Liver (tissue), 8 donors: ENCODE measurements at regions not wholly inside any gene's neighbourhood (a gene's known extent, or its start where the extent isn't known, plus 50 kb on each side); places are given as distances from the start of the nearest gene placed in this dataset.
A peak's percentile ranks its signal among the peaks of the same experiment; 100 is the strongest.

Source experiments
- DNase-seq: peaks from one replicate; pipeline ENCODE4 v3.0.0-alpha.2; 2017; ENCODE audit warnings: low spot score
- H3K27ac ChIP-seq, 2 donors: one replicate each; pipeline ENCODE4 v1.7.0; 2013; ENCODE audit warnings: inconsistent platforms in 2 of 2, low read length in 2 of 2, control low read depth in 1 of 2, low read depth in 1 of 2, mild to moderate bottlenecking in 1 of 2
- H3K27me3 ChIP-seq, 4 donors: one replicate each; pipeline versions ENCODE4 v1.6.1 to v1.7.0; 2013; ENCODE audit warnings: low read length in 3 of 4, inconsistent platforms in 1 of 4, mild to moderate bottlenecking in 1 of 4, moderate library complexity in 1 of 4; ENCODE audit not compliant: control insufficient read depth in 4 of 4, insufficient read depth in 4 of 4
- H3K36me3 ChIP-seq, 4 donors: one replicate each; pipeline versions ENCODE4 v1.6.1 to v1.7.0; 2013; ENCODE audit warnings: low read length in 3 of 4, mild to moderate bottlenecking in 3 of 4, low read depth in 1 of 4, moderate library complexity in 1 of 4; ENCODE audit not compliant: control insufficient read depth in 4 of 4, insufficient read depth in 3 of 4
- H3K4me1 ChIP-seq, 4 donors: one replicate each; pipeline versions ENCODE4 v1.6.1 to v1.7.0; 2013; ENCODE audit warnings: low read length in 3 of 4, mild to moderate bottlenecking in 3 of 4, moderate library complexity in 1 of 4; ENCODE audit not compliant: control insufficient read depth in 4 of 4, insufficient read depth in 4 of 4
- H3K4me3 ChIP-seq, 3 donors: one replicate each; pipeline versions ENCODE4 v1.6.1 to v1.7.0; 2013; ENCODE audit warnings: low read length in 3 of 3, control low read depth in 1 of 3, low read depth in 1 of 3, mild to moderate bottlenecking in 1 of 3
- H3K9ac ChIP-seq, 2 donors: one replicate each; pipeline ENCODE4 v1.7.0; 2013; ENCODE audit warnings: low read length in 2 of 2, mild to moderate bottlenecking in 2 of 2, moderate library complexity in 2 of 2, control low read depth in 1 of 2, low read depth in 1 of 2
- H3K9me3 ChIP-seq, 4 donors: one replicate each; pipeline versions ENCODE4 v1.6.1 to v1.7.0; 2013; ENCODE audit warnings: low read length in 3 of 4; ENCODE audit not compliant: control insufficient read depth in 4 of 4
- EGR1 ChIP-seq, 2 donors: IDR thresholded peaks; 2 replicates each; pipeline ENCODE4 v1.6.1; 2016 to 2018; ENCODE audit warnings: antibody characterized with exemption in 2 of 2, low read depth in 2 of 2
- FOXA1 ChIP-seq: IDR thresholded peaks from 2 replicates; pipeline ENCODE4 v1.6.1; 2016; ENCODE audit warnings: antibody characterized with exemption
- FOXA2 ChIP-seq: IDR thresholded peaks from 2 replicates; pipeline ENCODE4 v1.6.1; 2016; ENCODE audit warnings: antibody characterized with exemption
- GABPA ChIP-seq, 2 donors: IDR thresholded peaks in 1 of 2; conservative IDR thresholded peaks in 1 of 2; 2 replicates each; pipeline ENCODE4 v1.6.1; 2016; ENCODE audit warnings: antibody characterized with exemption in 2 of 2, mild to moderate bottlenecking in 1 of 2, moderate library complexity in 1 of 2
- HNF4A ChIP-seq, 2 donors: conservative IDR thresholded peaks; 2 replicates each; pipeline ENCODE4 v1.6.1; 2016; ENCODE audit warnings: antibody characterized with exemption in 2 of 2, mild to moderate bottlenecking in 2 of 2
- HNF4G ChIP-seq: IDR thresholded peaks from 2 replicates; pipeline ENCODE4 v1.6.1; 2016; ENCODE audit warnings: antibody characterized with exemption
- JUND ChIP-seq, 2 donors: IDR thresholded peaks; 2 replicates each; pipeline ENCODE4 v1.6.1; 2016; ENCODE audit warnings: antibody characterized with exemption in 2 of 2
- NR2F2 ChIP-seq: IDR thresholded peaks from 2 replicates; pipeline ENCODE4 v1.6.1; 2016; ENCODE audit warnings: antibody characterized with exemption
- RAD21 ChIP-seq, 2 donors: IDR thresholded peaks; 2 replicates each; pipeline ENCODE4 v1.6.1; 2016; ENCODE audit warnings: antibody characterized with exemption in 2 of 2, mild to moderate bottlenecking in 2 of 2
- RXRA ChIP-seq, 2 donors: IDR thresholded peaks; 2 replicates each; pipeline ENCODE4 v1.6.1; 2017 to 2018; ENCODE audit warnings: antibody characterized with exemption in 2 of 2, mild to moderate bottlenecking in 1 of 2
- SP1 ChIP-seq: IDR thresholded peaks from 2 replicates; pipeline ENCODE4 v1.6.1; 2018; ENCODE audit warnings: antibody characterized with exemption, mild to moderate bottlenecking
- TAF1 ChIP-seq: conservative IDR thresholded peaks from 2 replicates; pipeline ENCODE4 v1.6.1; 2016; ENCODE audit warnings: antibody characterized with exemption, mild to moderate bottlenecking
- YY1 ChIP-seq: IDR thresholded peaks from 2 replicates; pipeline ENCODE4 v1.6.1; 2016; ENCODE audit warnings: antibody characterized with exemption, mild to moderate bottlenecking
- WGBS: extraction: QIAGEN DNeasy Blood & Tissue Kit; methylation state at CpG from one replicate; pipeline ENCODE4 v1.1.7; 2013; 5-methylcytosine and 5-hydroxymethylcytosine counted together
- TF ChIP-seq, protein P1 (sequence below): fragments of 150-350 bp; IDR thresholded peaks from 2 replicates; pipeline ENCODE4 v1.5.1; 2017; ENCODE audit warnings: improper control_type of control experiment, low read depth, low read length; ENCODE audit not compliant: missing input control
- TF ChIP-seq, protein P2 (sequence below): IDR thresholded peaks from 2 replicates; pipeline ENCODE4 v1.6.1; 2016; ENCODE audit warnings: antibody characterized with exemption
- TF ChIP-seq, protein P3 (sequence below): IDR thresholded peaks from 2 replicates; pipeline ENCODE4 v1.6.1; 2016; ENCODE audit warnings: antibody characterized with exemption, mild to moderate bottlenecking
- TF ChIP-seq, protein P4 (sequence below): IDR thresholded peaks from 2 replicates; pipeline ENCODE4 v1.6.1; 2016; ENCODE audit warnings: antibody characterized with exemption
- TF ChIP-seq, protein P5 (sequence below): IDR thresholded peaks from 2 replicates; pipeline ENCODE4 v1.6.1; 2016; ENCODE audit warnings: antibody characterized with exemption
- donor health status: healthy.
- donor health status: healthy.
- donor health status: healthy.
- donor health status: healthy.
- donor health status: healthy.

DNA sequence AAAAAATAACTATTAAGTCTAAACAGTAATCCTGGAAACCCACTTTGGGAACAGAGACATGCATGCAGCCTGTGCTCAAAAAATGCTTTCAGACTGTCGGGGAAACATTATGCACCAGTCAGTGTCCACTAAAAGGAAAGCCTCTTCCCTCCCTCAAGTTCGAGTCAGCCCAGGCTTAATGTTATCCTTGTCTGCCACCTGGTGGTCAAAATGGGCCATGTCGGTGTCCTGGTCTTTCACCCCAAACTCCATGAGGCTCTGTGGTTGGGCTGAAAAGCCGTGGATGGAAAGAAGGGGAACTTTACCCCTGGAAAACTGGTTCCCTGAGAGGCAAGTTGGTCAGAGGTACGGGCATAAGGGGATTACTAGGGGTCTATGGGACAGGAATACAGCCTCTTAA, 88.4 kb upstream of the ZNF492 start:
- DNase-seq: no peak
- Histone ChIP-seq H3K4me3 (no peak overlapping the region), H3K4me1 (no peaks in the 10 kb centered on the region), H3K36me3 (no peaks in the 10 kb centered on the region), H3K9me3 (peaks cover 0 to 15% (median 2%) of the 10 kb centered on the region in 4 donors), H3K27ac (no peak overlapping the region), H3K9ac (no peak overlapping the region), H3K27me3 (no peaks in the 10 kb centered on the region)
- 18% methylated on average over 5 of the region's 5 CpGs for WGBS
- TF ChIP-seq RAD21 (IDR thresholded peaks at IDR 0.05) (peak; percentile 81), HNF4A (conservative IDR thresholded peaks at IDR 0.05) (no peak)
- TF ChIP-seq, protein P1, sequence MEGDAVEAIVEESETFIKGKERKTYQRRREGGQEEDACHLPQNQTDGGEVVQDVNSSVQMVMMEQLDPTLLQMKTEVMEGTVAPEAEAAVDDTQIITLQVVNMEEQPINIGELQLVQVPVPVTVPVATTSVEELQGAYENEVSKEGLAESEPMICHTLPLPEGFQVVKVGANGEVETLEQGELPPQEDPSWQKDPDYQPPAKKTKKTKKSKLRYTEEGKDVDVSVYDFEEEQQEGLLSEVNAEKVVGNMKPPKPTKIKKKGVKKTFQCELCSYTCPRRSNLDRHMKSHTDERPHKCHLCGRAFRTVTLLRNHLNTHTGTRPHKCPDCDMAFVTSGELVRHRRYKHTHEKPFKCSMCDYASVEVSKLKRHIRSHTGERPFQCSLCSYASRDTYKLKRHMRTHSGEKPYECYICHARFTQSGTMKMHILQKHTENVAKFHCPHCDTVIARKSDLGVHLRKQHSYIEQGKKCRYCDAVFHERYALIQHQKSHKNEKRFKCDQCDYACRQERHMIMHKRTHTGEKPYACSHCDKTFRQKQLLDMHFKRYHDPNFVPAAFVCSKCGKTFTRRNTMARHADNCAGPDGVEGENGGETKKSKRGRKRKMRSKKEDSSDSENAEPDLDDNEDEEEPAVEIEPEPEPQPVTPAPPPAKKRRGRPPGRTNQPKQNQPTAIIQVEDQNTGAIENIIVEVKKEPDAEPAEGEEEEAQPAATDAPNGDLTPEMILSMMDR: peak; percentile 68

DNA sequence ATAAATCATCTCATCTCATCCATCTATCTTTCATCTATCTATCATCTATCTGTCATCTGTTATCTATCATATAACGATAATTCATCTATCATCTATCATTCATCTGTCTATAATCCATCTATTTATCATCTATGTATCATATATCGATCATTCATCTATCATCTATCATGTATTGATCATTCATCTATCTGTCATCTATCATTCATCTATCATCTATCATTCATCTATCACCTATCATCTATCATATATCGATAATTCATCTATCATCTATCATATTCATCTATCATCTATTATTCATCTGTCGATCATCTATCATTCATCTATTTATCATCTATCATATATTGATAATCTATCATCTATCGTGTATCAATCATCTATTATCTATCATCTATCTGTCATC, 100.4 kb upstream of the ZNF492 start:
- TF ChIP-seq, protein P1: no peak
- no peak for TF ChIP-seq NR2F2
- TF ChIP-seq, protein P2, sequence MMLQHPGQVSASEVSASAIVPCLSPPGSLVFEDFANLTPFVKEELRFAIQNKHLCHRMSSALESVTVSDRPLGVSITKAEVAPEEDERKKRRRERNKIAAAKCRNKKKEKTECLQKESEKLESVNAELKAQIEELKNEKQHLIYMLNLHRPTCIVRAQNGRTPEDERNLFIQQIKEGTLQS: no peak
- TF ChIP-seq RXRA (IDR thresholded peaks at IDR 0.05): no peak
- no peak for TF ChIP-seq GABPA (IDR thresholded peaks at IDR 0.05 in 1 of 2, conservative IDR thresholded peaks at IDR 0.05 in 1 of 2)
- TF ChIP-seq HNF4A (conservative IDR thresholded peaks at IDR 0.05): no peak
- no peak for TF ChIP-seq FOXA1
- TF ChIP-seq YY1: no peak
- TF ChIP-seq JUND (IDR thresholded peaks at IDR 0.05): no peak
- TF ChIP-seq, protein P3, sequence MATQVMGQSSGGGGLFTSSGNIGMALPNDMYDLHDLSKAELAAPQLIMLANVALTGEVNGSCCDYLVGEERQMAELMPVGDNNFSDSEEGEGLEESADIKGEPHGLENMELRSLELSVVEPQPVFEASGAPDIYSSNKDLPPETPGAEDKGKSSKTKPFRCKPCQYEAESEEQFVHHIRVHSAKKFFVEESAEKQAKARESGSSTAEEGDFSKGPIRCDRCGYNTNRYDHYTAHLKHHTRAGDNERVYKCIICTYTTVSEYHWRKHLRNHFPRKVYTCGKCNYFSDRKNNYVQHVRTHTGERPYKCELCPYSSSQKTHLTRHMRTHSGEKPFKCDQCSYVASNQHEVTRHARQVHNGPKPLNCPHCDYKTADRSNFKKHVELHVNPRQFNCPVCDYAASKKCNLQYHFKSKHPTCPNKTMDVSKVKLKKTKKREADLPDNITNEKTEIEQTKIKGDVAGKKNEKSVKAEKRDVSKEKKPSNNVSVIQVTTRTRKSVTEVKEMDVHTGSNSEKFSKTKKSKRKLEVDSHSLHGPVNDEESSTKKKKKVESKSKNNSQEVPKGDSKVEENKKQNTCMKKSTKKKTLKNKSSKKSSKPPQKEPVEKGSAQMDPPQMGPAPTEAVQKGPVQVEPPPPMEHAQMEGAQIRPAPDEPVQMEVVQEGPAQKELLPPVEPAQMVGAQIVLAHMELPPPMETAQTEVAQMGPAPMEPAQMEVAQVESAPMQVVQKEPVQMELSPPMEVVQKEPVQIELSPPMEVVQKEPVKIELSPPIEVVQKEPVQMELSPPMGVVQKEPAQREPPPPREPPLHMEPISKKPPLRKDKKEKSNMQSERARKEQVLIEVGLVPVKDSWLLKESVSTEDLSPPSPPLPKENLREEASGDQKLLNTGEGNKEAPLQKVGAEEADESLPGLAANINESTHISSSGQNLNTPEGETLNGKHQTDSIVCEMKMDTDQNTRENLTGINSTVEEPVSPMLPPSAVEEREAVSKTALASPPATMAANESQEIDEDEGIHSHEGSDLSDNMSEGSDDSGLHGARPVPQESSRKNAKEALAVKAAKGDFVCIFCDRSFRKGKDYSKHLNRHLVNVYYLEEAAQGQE: no peak
- no peak for TF ChIP-seq RAD21 (IDR thresholded peaks at IDR 0.05)
- no peak for TF ChIP-seq HNF4G
- TF ChIP-seq EGR1 (IDR thresholded peaks at IDR 0.05; ENCODE audit: low read depth in 2 of 2): no peak
- TF ChIP-seq, protein P4, sequence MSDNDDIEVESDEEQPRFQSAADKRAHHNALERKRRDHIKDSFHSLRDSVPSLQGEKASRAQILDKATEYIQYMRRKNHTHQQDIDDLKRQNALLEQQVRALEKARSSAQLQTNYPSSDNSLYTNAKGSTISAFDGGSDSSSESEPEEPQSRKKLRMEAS: no peak
- no peak for TF ChIP-seq SP1
- TF ChIP-seq, protein P5, sequence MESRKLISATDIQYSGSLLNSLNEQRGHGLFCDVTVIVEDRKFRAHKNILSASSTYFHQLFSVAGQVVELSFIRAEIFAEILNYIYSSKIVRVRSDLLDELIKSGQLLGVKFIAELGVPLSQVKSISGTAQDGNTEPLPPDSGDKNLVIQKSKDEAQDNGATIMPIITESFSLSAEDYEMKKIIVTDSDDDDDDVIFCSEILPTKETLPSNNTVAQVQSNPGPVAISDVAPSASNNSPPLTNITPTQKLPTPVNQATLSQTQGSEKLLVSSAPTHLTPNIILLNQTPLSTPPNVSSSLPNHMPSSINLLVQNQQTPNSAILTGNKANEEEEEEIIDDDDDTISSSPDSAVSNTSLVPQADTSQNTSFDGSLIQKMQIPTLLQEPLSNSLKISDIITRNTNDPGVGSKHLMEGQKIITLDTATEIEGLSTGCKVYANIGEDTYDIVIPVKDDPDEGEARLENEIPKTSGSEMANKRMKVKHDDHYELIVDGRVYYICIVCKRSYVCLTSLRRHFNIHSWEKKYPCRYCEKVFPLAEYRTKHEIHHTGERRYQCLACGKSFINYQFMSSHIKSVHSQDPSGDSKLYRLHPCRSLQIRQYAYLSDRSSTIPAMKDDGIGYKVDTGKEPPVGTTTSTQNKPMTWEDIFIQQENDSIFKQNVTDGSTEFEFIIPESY: no peak
- no peak for TF ChIP-seq TAF1
- no peak for TF ChIP-seq FOXA2
- Histone ChIP-seq H3K9me3 (peaks cover 1 to 13% (median 7%) of the 10 kb centered on the region in 4 donors), H3K36me3 (no peaks in the 10 kb centered on the region), H3K4me3 (no peak overlapping the region), H3K4me1 (no peaks in the 10 kb centered on the region), H3K27me3 (no peaks in the 10 kb centered on the region), H3K9ac (no peak overlapping the region), H3K27ac (no peak overlapping the region)
- DNase-seq: no peak
- 79% methylated on average over 5 of the region's 5 CpGs for WGBS
